K562 (cell line): ENCODE measurements at regions not wholly inside any gene's neighbourhood (a gene's known extent, or its start where the extent isn't known, plus 50 kb on each side); places are given as distances from the start of the nearest gene placed in this dataset.

Experiments used
- E2F6 ChIP-seq, 2 experiments: IDR thresholded peaks; 2 replicates each; pipeline ENCODE4 v1.6.1; 2011; ENCODE audit warnings: borderline replicate concordance in 1 of 2, control low read depth in 1 of 2, low read depth in 1 of 2, low read length in 1 of 2, mild to moderate bottlenecking in 1 of 2, mixed read lengths in 1 of 2, moderate library complexity in 1 of 2; ENCODE audit not compliant: insufficient read depth in 1 of 2, insufficient read length in 1 of 2, poor library complexity in 1 of 2, severe bottlenecking in 1 of 2; ENCODE audit errors: extremely low read depth in 1 of 2
- IRF1 ChIP-seq: sonication (generic); formaldehyde crosslinking; IDR thresholded peaks from 2 replicates; pipeline ENCODE4 v1.8.0; 2022; ENCODE audit warnings: missing genetic modification reagents, mild to moderate bottlenecking, borderline replicate concordance
- MYNN ChIP-seq, 2 experiments: sonication (generic); formaldehyde crosslinking in 1 of 2; IDR thresholded peaks; 2 replicates each; pipeline versions ENCODE4 v1.5.0 to v1.6.1; 2016 to 2020; ENCODE audit warnings: antibody characterized with exemption in 1 of 2, missing genetic modification reagents in 1 of 2
- NFIX ChIP-seq: fragments of 250-450 bp; sonication (Bioruptor Pico); IDR thresholded peaks from 2 replicates; pipeline ENCODE4 v1.4.0; 2020; ENCODE audit warnings: low read depth, mild to moderate bottlenecking, moderate library complexity
- RFX7 ChIP-seq: fragments of 250-450 bp; sonication (Bioruptor Pico); IDR thresholded peaks from 2 replicates; pipeline ENCODE4 v1.5.1; 2021; ENCODE audit warnings: mild to moderate bottlenecking
- TF ChIP-seq, protein P1 (sequence below): sonication (generic); formaldehyde crosslinking; IDR thresholded peaks from 2 replicates; pipeline ENCODE4 v1.8.1; 2023; ENCODE audit warnings: mild to moderate bottlenecking, missing genetic modification reagents

- TF ChIP-seq, protein P1, sequence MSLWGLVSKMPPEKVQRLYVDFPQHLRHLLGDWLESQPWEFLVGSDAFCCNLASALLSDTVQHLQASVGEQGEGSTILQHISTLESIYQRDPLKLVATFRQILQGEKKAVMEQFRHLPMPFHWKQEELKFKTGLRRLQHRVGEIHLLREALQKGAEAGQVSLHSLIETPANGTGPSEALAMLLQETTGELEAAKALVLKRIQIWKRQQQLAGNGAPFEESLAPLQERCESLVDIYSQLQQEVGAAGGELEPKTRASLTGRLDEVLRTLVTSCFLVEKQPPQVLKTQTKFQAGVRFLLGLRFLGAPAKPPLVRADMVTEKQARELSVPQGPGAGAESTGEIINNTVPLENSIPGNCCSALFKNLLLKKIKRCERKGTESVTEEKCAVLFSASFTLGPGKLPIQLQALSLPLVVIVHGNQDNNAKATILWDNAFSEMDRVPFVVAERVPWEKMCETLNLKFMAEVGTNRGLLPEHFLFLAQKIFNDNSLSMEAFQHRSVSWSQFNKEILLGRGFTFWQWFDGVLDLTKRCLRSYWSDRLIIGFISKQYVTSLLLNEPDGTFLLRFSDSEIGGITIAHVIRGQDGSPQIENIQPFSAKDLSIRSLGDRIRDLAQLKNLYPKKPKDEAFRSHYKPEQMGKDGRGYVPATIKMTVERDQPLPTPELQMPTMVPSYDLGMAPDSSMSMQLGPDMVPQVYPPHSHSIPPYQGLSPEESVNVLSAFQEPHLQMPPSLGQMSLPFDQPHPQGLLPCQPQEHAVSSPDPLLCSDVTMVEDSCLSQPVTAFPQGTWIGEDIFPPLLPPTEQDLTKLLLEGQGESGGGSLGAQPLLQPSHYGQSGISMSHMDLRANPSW (CRISPR knock-in tag) = no peak
- no peak for TF ChIP-seq RFX7 (CRISPR knock-in tag)
- TF ChIP-seq NFIX (CRISPR knock-in tag) = no peak
- no peak for TF ChIP-seq IRF1 (CRISPR knock-in tag)
- no peak for TF ChIP-seq E2F6 (IDR thresholded peaks at IDR 0.05; ENCODE audit: borderline replicate concordance in 1 of 2, extremely low read depth in 1 of 2, insufficient read depth in 1 of 2, insufficient read length in 1 of 2, low read depth in 1 of 2, low read length in 1 of 2, poor library complexity in 1 of 2, severe bottlenecking in 1 of 2)
- no peak for TF ChIP-seq MYNN (IDR thresholded peaks at IDR 0.05)
- no peak for TF ChIP-seq MYNN (CRISPR knock-in tag; IDR thresholded peaks at IDR 0.05)
Measured at GRCh38 chr2:55995902-55996301, 72.3 kb upstream of the EFEMP1 start (continued).
